GM20000 (cell line): ENCODE measurements at regions not wholly inside any gene's neighbourhood (a gene's known extent, or its start where the extent isn't known, plus 50 kb on each side); places are given as distances from the start of the nearest gene placed in this dataset.

Source experiments
- DNase-seq: peaks from one replicate; pipeline ENCODE4 v3.0.0; 2012; ENCODE audit warnings: low spot score
- TF ChIP-seq, protein P1 (sequence below): IDR thresholded peaks from 2 replicates; pipeline ENCODE4 v1.5.1; 2012; ENCODE audit warnings: mild to moderate bottlenecking, control low read depth; ENCODE audit errors: extremely low read depth, missing control alignments

DNA sequence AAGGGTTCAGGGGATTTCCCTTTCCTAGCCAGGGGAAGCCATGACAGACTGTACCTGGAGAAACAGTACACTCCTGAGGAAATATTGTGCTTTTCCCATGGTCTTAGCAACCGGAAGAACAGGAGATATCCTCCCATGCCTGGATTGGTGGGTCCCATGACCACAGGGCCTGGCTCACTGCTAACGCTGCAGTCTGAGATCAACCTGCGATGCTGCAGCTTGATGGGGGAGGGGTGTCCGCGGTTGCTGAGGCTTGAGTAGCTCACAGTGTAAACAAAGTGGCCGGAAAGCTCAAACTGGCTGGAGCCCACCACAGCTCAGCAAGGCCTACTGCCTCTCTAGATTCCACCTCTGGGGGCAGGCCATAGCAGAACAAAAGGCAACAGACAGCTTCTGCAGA, 819.5 kb downstream of the TECRL start:
- TF ChIP-seq, protein P1, sequence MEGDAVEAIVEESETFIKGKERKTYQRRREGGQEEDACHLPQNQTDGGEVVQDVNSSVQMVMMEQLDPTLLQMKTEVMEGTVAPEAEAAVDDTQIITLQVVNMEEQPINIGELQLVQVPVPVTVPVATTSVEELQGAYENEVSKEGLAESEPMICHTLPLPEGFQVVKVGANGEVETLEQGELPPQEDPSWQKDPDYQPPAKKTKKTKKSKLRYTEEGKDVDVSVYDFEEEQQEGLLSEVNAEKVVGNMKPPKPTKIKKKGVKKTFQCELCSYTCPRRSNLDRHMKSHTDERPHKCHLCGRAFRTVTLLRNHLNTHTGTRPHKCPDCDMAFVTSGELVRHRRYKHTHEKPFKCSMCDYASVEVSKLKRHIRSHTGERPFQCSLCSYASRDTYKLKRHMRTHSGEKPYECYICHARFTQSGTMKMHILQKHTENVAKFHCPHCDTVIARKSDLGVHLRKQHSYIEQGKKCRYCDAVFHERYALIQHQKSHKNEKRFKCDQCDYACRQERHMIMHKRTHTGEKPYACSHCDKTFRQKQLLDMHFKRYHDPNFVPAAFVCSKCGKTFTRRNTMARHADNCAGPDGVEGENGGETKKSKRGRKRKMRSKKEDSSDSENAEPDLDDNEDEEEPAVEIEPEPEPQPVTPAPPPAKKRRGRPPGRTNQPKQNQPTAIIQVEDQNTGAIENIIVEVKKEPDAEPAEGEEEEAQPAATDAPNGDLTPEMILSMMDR = no peak
- no peak for DNase-seq

DNA sequence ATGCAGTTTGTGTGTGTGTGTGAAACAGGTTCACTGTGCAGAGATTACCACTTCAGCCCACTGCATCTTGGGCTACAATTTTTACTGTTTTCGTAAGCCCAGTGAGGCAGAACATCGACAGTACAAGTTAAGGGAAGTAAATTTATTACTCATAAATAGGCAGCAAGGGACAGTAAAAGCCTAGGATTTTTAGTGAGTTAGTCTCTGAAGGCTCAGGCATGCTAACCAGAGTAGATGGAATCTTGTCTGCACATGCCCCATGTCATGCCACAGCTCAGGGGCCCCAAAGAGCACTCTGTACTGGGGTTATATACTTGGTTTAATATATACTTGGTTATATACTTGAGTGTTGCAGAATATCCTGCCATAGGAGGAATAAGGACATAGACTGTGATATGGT, 825.7 kb downstream of the TECRL start:
- DNase-seq = no peak
- TF ChIP-seq, protein P1 = no peak

DNA sequence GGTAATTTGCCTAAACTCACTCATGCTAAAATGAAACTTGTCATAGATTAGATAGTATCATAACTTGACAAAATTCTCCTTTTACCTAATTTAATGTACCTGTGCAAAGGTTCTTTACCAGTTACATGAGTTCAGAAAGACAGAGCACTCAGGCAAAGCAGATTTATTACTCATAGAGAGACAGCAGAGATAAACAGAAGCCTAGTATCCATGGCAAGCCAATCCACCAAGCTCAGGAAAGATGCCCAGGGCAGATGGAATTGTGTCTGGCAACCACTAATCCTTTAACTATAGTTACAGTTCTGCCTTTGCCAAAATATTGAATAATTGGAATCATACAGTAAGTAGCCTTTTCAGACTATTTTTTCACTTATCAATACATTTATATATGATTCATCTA, 826.2 kb downstream of the TECRL start:
- TF ChIP-seq, protein P1 = no peak

DNA sequence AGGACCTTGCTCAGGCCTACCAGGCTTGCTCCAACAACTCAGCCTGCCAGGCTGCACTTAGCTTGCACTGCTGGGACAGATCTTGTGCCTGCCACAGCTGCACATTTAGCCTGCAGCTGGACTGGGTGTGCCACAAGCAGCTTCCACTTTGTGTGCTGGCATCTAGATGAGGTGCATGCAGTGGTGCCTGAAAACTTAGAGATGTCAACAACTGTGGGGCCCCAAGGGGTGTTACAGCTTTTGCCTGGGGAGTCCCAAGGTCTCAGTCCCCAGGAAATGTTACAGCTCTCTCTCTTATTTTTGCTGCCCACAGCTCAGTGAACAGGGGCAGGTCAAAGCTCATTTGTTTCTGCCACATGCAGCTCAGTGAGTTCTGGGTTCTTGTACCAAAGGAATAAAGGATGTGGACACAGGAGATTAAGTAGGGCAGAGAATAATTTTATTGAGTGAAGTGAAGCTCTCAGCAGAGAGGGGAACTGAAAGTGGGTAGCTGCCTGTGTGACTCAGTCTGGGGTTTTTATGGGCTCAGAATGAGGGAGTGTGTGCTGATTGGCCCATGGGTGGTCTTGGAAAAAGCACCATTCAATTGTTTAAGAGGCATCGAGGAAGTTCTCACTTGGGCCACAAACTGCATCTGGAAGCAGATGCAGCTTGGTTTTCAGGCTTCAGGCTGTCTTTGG, 828.3 kb downstream of the TECRL start:
- TF ChIP-seq, protein P1 = no peak
- DNase-seq = no peak

More for the DNA sequence above, 826.2 kb downstream of the TECRL start:
- DNase-seq = no peak

DNA sequence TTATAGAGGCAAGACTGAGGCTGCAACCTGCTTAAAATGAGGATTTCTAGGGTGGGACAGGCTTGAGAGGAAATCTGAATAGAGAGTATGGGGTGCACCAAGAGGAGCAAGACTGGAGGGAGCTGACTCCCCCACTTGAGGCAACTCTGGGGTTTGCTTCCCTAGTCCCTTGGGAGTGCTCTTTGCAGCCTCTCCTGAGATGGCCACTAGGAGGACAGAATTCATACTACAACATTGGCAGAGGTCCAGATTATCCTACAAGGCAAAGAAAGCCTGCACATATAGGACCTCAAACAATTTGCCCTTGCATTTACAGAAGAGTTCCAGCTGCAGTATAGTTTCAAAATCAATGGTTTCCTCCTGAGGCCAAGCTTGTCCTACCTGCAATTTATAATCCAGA, 830.9 kb downstream of the TECRL start:
- DNase-seq = no peak
- TF ChIP-seq, protein P1 = no peak

DNA sequence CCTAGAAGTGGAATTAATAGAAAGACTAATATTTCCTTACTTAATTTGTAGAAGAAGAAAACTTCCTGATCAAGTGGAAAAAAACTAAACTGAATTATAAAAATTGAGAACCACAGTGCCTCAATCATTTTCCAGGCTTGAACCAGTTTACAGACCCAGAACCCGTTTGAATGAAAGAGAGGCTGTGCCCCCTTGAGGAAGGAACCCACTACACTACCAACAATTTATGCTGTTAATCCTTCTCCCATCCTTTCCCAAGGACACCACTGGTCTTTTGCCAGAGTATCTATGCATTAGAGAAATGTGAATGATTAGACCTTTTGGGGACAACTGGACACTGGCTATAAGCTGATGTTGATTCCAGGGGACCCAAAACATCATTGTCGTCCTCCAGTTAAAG, 842.6 kb downstream of the TECRL start:
- DNase-seq = no peak
- TF ChIP-seq, protein P1 = no peak

DNA sequence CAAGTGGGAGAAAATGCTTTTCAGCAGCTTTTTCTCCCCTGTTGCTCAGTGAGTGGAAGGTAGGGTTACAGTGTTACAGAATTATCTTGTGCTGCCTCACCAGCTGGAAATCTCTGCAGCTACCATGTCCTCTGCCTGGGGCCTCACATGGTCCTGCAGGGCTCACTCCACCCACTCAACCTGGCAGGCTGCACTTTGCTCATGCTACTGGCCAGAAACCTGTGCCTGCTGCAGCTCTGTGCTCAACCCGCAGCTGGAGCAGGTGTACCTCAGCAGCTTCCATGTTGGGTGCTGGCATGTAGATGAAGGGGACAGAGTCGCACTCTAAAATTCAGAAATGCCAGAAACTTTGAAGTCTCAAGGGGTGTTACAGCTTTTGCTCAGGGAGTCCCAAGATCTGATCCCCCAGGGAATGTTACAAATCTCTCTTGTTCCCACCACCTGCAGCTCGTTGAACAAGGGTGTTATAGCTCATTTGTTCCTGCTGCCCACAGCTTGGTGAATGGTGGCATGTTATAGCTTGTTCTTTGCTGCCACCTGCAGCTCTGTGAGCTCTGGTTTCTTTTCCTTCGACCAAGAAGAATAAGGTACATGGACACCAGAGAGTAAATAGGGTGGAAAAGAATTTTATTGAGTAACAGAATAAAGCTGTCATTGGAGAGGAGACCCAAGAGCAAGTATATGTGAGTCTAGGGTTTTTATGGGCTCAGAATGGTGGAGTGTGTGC, 845.8 kb downstream of the TECRL start:
- no peak for DNase-seq
- TF ChIP-seq, protein P1 = peak; percentile 6
